Fibroblast of pulmonary artery (primary cell): ENCODE measurements at regions not wholly inside any gene's neighbourhood (a gene's known extent, or its start where the extent isn't known, plus 50 kb on each side); places are given as distances from the start of the nearest gene placed in this dataset.

ENCODE experiments used
- DNase-seq: peaks from one replicate; pipeline ENCODE4 v3.0.0-alpha.2; 2010; ENCODE audit warnings: low read depth
- H3K4me3 ChIP-seq: replicated peaks from 2 replicates; pipeline ENCODE4 v1.5.1; 2011; ENCODE audit warnings: low read depth, mild to moderate bottlenecking, control low read depth, low read length, moderate library complexity
- CTCF ChIP-seq: IDR thresholded peaks from 2 replicates; pipeline ENCODE4 v1.5.1; 2011; ENCODE audit warnings: mild to moderate bottlenecking, control low read depth, low read length, inconsistent platforms; ENCODE audit errors: missing control alignments

- DNase-seq: no peak
- H3K4me3 ChIP-seq: no peak overlapping the region
- no peak for TF ChIP-seq CTCF
Measured at GRCh38 chr4:79088946-79089691, 149.9 kb upstream of the PAQR3 start.

GRCh38 chr4:79087071-79087470 lies 147.8 kb upstream of the PAQR3 start:
- DNase-seq: no peak
- no peak overlapping the region for H3K4me3 ChIP-seq
- no peak for TF ChIP-seq CTCF

- no peak for TF ChIP-seq CTCF
- no peak for DNase-seq
Measured at GRCh38 chr4:79083406-79084010, 144.3 kb upstream of the PAQR3 start.

GRCh38 chr4:79082997-79083396 lies 143.8 kb upstream of the PAQR3 start:
- no peak for TF ChIP-seq CTCF
- no peak overlapping the region for H3K4me3 ChIP-seq
- DNase-seq: no peak

More at GRCh38 chr4:79083406-79084010, 144.3 kb upstream of the PAQR3 start:
- no peak overlapping the region for H3K4me3 ChIP-seq

GRCh38 chr4:79081973-79082372 lies 142.7 kb upstream of the PAQR3 start:
- TF ChIP-seq CTCF: no peak

GRCh38 chr4:79078339-79078738 lies 139.1 kb upstream of the PAQR3 start:
- H3K4me3 ChIP-seq: no peak overlapping the region
- DNase-seq: no peak
- no peak for TF ChIP-seq CTCF

More at GRCh38 chr4:79081973-79082372, 142.7 kb upstream of the PAQR3 start:
- no peak for DNase-seq
- no peak overlapping the region for H3K4me3 ChIP-seq

GRCh38 chr4:79074040-79074439 lies 134.8 kb upstream of the PAQR3 start:
- no peak overlapping the region for H3K4me3 ChIP-seq
- DNase-seq: no peak
- no peak for TF ChIP-seq CTCF
